ENCODE measurements at regions not wholly inside any gene's neighbourhood (a gene's known extent, or its start where the extent isn't known, plus 50 kb on each side); places are given as distances from the start of the nearest gene placed in this dataset.
"Not testable (repeated sequence)": the region's sequence is repeated elsewhere in the genome, so short reads cannot be mapped to it uniquely, and the experiment has no call there.

DNA sequence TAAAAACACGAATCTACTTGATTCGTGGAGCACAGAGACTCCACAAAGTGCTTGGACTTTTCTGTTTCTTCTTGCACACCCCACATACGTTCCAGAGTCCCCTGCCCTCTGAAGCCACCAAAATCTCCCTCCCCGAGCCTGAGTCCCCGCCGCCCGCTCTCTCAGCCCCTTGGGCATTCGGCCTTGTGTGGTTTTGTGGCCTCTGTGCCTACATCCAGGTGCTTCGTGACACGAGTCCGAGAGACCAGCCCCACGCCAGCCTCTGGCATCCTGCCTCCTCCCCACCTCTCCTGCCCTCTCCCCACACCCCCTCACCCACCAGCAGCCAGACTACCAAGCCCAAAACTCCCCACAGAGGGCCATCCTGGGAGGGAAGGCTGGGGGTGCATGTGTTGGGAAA lies 87.8 kb upstream of the PPP1R26 start:
- DNase-seq: no peak

GRCh38 chr9:135392511-135392910 lies 87.1 kb upstream of the PPP1R26 start:
- DNase-seq: no peak

- DNase-seq: no peak
Measured at GRCh38 chr9:135394131-135394530, 85.5 kb upstream of the PPP1R26 start.

GRCh38 chr9:135394699-135395645 lies 84.6 kb upstream of the PPP1R26 start:
- DNase-seq: no peak

GRCh38 chr9:135397142-135397541 lies 82.4 kb upstream of the PPP1R26 start:
- DNase-seq: no peak

DNA sequence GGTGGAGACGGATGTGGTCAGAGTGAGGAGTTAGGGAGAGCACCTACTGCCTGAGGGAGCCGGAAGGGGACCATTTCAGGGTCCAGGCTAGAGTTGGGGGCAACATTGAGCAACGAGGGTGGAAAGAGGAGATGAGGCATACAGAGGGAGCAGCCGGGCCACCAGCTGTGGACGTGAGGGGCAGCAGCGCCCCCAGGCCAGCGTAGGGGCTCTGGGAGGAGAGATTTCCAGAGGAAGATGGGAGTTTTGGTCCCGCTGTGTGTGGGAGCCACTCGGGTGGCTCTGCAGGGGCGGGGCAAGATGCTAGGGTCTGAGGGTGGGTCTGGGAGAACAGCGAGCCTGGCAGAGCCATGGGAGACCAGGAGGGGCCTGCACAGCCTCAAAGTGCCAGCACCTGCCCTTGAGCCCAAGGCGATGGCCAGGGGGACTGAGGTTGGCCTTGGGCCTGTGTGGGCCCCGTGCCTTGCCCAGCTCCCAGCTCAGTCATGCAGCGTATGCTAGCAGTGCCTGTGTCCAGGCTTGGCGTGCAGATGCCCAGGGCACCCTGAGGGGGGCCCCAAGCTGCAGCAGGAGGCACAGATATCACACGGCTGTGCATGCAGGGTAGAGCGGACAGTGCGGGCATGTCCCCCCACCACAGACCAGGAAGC lies 80.5 kb upstream of the PPP1R26 start:
- no peak for DNase-seq

DNA sequence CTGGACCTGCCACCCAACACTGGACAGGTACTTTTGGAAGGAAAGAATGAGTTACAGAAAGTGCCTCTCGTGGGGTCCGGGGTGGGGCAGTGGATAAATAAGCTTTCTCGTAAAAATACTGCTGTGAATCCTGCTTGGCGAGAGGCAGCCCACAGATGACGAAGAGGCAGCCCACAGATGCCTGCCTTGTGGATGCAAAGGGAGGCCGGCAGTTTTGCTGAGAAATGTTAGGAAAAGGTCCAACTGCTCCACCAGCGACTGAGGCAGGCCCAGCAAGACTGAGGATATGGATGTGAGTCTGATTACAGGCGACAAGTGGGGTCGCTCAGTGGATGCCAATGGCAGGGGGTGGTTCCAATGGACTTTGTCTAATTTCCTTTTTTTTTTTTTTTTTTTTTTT lies 79.1 kb upstream of the PPP1R26 start:
- DNase-seq: no peak

GRCh38 chr9:135401218-135401617 lies 78.4 kb upstream of the PPP1R26 start:
- no peak for DNase-seq

GRCh38 chr9:135402048-135402738 lies 77.4 kb upstream of the PPP1R26 start:
- DNase-seq: no peak

GRCh38 chr9:135402739-135403695 lies 76.6 kb upstream of the PPP1R26 start:
- no peak for DNase-seq

GRCh38 chr9:135403733-135404450 lies 75.7 kb upstream of the PPP1R26 start:
- no peak for DNase-seq

DNA sequence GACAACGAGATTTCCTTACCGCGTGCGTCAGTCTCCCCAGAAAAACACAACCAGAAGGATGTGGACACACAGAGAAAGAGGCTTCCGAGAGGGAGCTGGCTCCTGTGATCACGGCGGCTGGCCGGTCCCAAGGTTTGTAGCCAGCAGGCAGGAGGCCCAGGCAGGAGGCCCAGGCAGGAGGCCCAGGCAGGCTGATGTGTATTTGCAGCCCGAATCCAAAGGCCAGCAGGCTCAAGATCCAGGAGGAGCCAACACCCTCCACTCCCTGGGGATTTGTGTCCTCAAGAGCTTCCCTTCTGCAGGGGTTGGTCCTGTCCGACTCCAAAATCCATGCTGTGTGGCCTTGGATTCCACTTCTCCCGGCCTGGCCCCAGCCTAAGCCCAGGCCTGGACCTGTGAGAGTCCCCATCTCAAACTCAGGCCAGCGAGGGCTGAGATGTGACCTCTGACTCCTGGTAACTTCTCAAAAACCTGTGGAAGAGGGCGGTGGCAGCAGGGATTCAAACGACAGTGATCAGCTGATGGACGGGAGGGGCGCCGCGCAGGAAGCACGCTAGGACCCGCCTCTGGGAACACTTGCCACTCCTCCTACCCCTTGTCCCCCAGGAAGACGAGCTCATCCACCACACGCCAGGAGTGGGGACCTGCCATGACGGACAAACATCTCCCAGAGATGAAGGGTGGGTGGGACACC lies 75.0 kb upstream of the PPP1R26 start:
- DNase-seq: no peak

DNA sequence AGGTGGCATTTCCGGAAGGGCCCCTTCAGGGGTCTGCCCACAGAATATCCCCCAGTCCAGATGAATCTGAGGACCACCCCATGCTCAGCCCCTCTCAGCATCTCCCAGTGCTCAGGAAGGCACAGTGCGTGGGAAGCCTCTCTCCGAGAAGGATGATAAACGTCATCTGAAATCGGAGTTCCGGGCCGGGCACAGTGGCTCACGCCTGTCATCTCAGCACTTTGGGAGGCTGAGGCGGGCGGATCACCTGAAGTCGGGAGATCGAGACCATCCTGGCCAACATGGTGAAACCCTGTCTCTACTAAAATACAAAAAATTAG lies 74.5 kb upstream of the PPP1R26 start:
- DNase-seq: not testable (repeated sequence)

- no peak for DNase-seq
Measured at GRCh38 chr9:135408476-135409254, 70.9 kb upstream of the PPP1R26 start.

GRCh38 chr9:135409286-135410200 lies 70.0 kb upstream of the PPP1R26 start:
- no peak for DNase-seq

- DNase-seq: no peak
Measured at GRCh38 chr9:135410421-135410820, 69.2 kb upstream of the PPP1R26 start.

GRCh38 chr9:135410831-135411473 lies 68.6 kb upstream of the PPP1R26 start:
- DNase-seq: no peak

DNA sequence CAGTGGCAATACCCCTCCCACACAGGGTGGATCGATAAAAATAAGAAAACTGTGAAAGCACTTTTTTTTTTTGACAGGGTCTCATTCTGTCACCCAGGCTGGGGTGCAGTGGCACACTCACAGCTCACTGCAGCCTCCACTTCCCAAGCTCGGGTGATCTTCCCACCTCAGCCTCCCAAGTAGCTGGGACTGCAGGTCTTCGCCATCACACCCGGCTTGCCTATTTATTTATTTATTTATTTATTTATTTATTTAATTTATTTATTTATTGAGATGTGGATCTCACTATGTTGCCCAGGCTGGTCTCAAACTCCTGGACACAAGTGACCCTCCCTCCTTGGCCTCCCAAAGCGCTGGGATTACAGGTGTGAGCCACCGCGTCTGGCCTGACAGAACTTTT lies 68.0 kb upstream of the PPP1R26 start:
- DNase-seq: not testable (repeated sequence)
